ENCODE measurements at regions not wholly inside any gene's neighbourhood (a gene's known extent, or its start where the extent isn't known, plus 50 kb on each side); places are given as distances from the start of the nearest gene placed in this dataset.

DNA sequence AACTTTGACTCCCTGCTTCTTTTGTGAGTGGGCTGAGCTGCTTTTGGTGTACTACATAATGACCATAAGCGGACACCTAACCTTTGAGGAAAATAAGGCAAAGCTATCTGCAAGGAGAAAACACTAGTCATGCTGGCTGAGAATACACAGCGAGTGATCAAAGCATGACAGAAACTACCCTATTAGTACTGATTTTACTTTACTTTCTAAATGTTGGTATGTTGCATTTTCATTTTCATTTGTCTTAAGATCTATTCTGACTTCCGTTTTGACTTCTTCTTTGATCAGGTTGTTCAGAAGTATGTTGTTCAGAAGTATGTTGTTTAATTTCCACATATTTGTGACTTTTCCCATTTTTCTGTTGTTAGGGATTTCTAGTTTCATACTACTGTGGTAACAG is 361.1 kb downstream of the TRAM1L1 start:
- Histone ChIP-seq H3K9ac (ENCODE audit: insufficient read depth, low read depth, low read length) (no peak overlapping the region), H3K4me3 (replicated peaks in 1 of 3; ENCODE audit: insufficient read depth in 1 of 3, low read depth in 2 of 3, low read length in 3 of 3) (no peak overlapping the region), H3K36me3 (replicated peaks in 1 of 2; ENCODE audit: control insufficient read depth in 1 of 2, insufficient read depth in 2 of 2, low read length in 2 of 2) (no peaks in the 10 kb centered on the region), H3K4me2 (ENCODE audit: low read depth, low read length) (no peak overlapping the region), H3K27ac (ENCODE audit: extremely low read length, insufficient read depth, low read length) (no peak overlapping the region), H3K79me2 (ENCODE audit: insufficient read depth, low read length) (no peaks in the 10 kb centered on the region), H3K4me1 (ENCODE audit: insufficient read depth, low read length) (no peaks in the 10 kb centered on the region), H2AFZ (ENCODE audit: low read length) (no peak overlapping the region), H3K27me3 (ENCODE audit: control insufficient read depth in 1 of 2, insufficient read depth in 2 of 2, low read length in 2 of 2) (no peaks in the 10 kb centered on the region), H4K20me1 (ENCODE audit: insufficient read depth, low read length) (no peaks in the 10 kb centered on the region), H3K9me3 (ENCODE audit: low read length) (no peaks in the 10 kb centered on the region)
- ChIA-PET POLR2A (no interaction called here), CTCF (ENCODE audit: low intra/inter-chr PET ratio, low total read pairs) (no interaction called here)
- BruUV-seq (replicated peaks): no TSS peak
- no peak for FAIRE-seq
- no peak for DNase-seq (ENCODE audit: low spot score)
- in situ Hi-C loops (cut with HindIII; ENCODE audit: extremely low pct_ligation_motif_present, low pct_unique_long_range_greater_than_20kb): no loop called here
- intact Hi-C loops (cut with micrococcal nuclease; ENCODE audit: unreplicated experiment): no loop called here
- 16% methylated on average over 3 of the region's 3 CpGs for whole genome bisulfite sequencing (ENCODE audit: low lambda C conversion rate)
- TF ChIP-seq PAX8 (CRISPR knock-in tag; IDR thresholded peaks at IDR 0.05; ENCODE audit: borderline replicate concordance) (no peak), HOXA7 (CRISPR knock-in tag; IDR thresholded peaks at IDR 0.05) (no peak), ZNF768 (CRISPR knock-in tag; IDR thresholded peaks at IDR 0.05) (no peak), NCOR1 (IDR thresholded peaks at IDR 0.05; ENCODE audit: borderline replicate concordance, low read length) (no peak), ZNF761 (CRISPR knock-in tag; conservative IDR thresholded peaks at IDR 0.05) (no peak), FOXA1 (IDR thresholded peaks at IDR 0.05) (no peak), FOXA1 (CRISPR knock-in tag; IDR thresholded peaks at IDR 0.05) (no peak), ATF7-NPFF (CRISPR knock-in tag; IDR thresholded peaks at IDR 0.05; ENCODE audit: low read depth) (no peak), SRSF1 (optimal IDR thresholded peaks at IDR 0.05; ENCODE audit: low read depth, low read length) (no peak)
- TF ChIP-seq, protein P1, sequence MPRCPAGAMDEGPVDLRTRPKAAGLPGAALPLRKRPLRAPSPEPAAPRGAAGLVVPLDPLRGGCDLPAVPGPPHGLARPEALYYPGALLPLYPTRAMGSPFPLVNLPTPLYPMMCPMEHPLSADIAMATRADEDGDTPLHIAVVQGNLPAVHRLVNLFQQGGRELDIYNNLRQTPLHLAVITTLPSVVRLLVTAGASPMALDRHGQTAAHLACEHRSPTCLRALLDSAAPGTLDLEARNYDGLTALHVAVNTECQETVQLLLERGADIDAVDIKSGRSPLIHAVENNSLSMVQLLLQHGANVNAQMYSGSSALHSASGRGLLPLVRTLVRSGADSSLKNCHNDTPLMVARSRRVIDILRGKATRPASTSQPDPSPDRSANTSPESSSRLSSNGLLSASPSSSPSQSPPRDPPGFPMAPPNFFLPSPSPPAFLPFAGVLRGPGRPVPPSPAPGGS (CRISPR knock-in tag; IDR thresholded peaks at IDR 0.05): no peak
- TF ChIP-seq, protein P2, sequence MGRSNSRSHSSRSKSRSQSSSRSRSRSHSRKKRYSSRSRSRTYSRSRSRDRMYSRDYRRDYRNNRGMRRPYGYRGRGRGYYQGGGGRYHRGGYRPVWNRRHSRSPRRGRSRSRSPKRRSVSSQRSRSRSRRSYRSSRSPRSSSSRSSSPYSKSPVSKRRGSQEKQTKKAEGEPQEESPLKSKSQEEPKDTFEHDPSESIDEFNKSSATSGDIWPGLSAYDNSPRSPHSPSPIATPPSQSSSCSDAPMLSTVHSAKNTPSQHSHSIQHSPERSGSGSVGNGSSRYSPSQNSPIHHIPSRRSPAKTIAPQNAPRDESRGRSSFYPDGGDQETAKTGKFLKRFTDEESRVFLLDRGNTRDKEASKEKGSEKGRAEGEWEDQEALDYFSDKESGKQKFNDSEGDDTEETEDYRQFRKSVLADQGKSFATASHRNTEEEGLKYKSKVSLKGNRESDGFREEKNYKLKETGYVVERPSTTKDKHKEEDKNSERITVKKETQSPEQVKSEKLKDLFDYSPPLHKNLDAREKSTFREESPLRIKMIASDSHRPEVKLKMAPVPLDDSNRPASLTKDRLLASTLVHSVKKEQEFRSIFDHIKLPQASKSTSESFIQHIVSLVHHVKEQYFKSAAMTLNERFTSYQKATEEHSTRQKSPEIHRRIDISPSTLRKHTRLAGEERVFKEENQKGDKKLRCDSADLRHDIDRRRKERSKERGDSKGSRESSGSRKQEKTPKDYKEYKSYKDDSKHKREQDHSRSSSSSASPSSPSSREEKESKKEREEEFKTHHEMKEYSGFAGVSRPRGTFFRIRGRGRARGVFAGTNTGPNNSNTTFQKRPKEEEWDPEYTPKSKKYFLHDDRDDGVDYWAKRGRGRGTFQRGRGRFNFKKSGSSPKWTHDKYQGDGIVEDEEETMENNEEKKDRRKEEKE (IDR thresholded peaks at IDR 0.05): no peak
- TF ChIP-seq, protein P3, sequence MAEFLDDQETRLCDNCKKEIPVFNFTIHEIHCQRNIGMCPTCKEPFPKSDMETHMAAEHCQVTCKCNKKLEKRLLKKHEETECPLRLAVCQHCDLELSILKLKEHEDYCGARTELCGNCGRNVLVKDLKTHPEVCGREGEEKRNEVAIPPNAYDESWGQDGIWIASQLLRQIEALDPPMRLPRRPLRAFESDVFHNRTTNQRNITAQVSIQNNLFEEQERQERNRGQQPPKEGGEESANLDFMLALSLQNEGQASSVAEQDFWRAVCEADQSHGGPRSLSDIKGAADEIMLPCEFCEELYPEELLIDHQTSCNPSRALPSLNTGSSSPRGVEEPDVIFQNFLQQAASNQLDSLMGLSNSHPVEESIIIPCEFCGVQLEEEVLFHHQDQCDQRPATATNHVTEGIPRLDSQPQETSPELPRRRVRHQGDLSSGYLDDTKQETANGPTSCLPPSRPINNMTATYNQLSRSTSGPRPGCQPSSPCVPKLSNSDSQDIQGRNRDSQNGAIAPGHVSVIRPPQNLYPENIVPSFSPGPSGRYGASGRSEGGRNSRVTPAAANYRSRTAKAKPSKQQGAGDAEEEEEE (CRISPR knock-in tag; IDR thresholded peaks at IDR 0.05; ENCODE audit: borderline replicate concordance): no peak
- ATAC-seq: no peak

Measured in HepG2 (cell line).